ENCODE measurements at regions not wholly inside any gene's neighbourhood (a gene's known extent, or its start where the extent isn't known, plus 50 kb on each side); places are given as distances from the start of the nearest gene placed in this dataset.

GRCh38 chr12:124420996-124421674 lies 126.2 kb downstream of the RFLNA start:
- Histone ChIP-seq H4K20me1 (ENCODE audit: insufficient read depth) (no peaks in the 10 kb centered on the region), H3K27ac (no peak overlapping the region), H2AFZ (no peak overlapping the region), H3K9ac (no peak overlapping the region; the same call in 1 of the 2 replicates), H3K27me3 (replicated peaks; ENCODE audit: insufficient read depth) (no peaks in the 10 kb centered on the region), H3K9me2 (ENCODE audit: insufficient read depth) (no peaks in the 10 kb centered on the region), H3K79me2 (ENCODE audit: insufficient read depth) (peaks cover 55% of the 10 kb centered on the region), H3K36me3 (ENCODE audit: low read depth) (peaks cover 19% of the 10 kb centered on the region), H3K4me1 (ENCODE audit: insufficient read depth) (peaks cover 20% of the 10 kb centered on the region), H3K4me3 (no peak overlapping the region), H3K4me2 (ENCODE audit: unreplicated experiment) (no peak overlapping the region), H3K9me3 (ENCODE audit: low read depth) (no peaks in the 10 kb centered on the region), H3F3A (ENCODE audit: insufficient read depth) (0 out of 2 replicates have a peak, but pooled peaks cover 9% of the 10 kb centered on the region)
- TF ChIP-seq EZH2phosphoT487 (IDR thresholded peaks at IDR 0.05; ENCODE audit: insufficient read depth, low read depth) (no peak), EZH2 (IDR thresholded peaks at IDR 0.05; ENCODE audit: insufficient read depth, poor library complexity, severe bottlenecking) (no peak)
- in situ Hi-C loops (cut with MboI) = no loop called here
- WGBS, 2 experiments (ENCODE audit: low coverage in 1 of 2, low lambda C conversion rate in 2 of 2, missing lambda C conversion rate in 2 of 2) = 83 to 85% methylated on average over 20 of the region's 20 CpGs
- no peak for DNase-seq

GRCh38 chr12:124420041-124420995 lies 125.4 kb downstream of the RFLNA start:
- peaks cover 63% of the 10 kb centered on the region for H3K79me2 ChIP-seq (ENCODE audit: insufficient read depth)
- no peaks in the 10 kb centered on the region for H3K27me3 ChIP-seq (replicated peaks; ENCODE audit: insufficient read depth)
- no peaks in the 10 kb centered on the region for H4K20me1 ChIP-seq (ENCODE audit: insufficient read depth)
- 94 to 97% methylated on average over 28 of the region's 28 CpGs for WGBS, 2 experiments (ENCODE audit: low coverage in 1 of 2, low lambda C conversion rate in 2 of 2, missing lambda C conversion rate in 2 of 2)
- no peak overlapping the region for H3K9ac ChIP-seq
- 0 out of 2 replicates have a peak, but pooled peaks cover 9% of the 10 kb centered on the region for H3F3A ChIP-seq (ENCODE audit: insufficient read depth)
- no peak for TF ChIP-seq EZH2 (IDR thresholded peaks at IDR 0.05; ENCODE audit: insufficient read depth, poor library complexity, severe bottlenecking)
- TF ChIP-seq EZH2phosphoT487 (IDR thresholded peaks at IDR 0.05; ENCODE audit: insufficient read depth, low read depth) = no peak
- no peak overlapping the region for H3K4me2 ChIP-seq (ENCODE audit: unreplicated experiment)
- no peak for DNase-seq
- in situ Hi-C loops (cut with MboI) = no loop called here
- H3K27ac ChIP-seq = no peak overlapping the region
- peaks cover 20% of the 10 kb centered on the region for H3K4me1 ChIP-seq (ENCODE audit: insufficient read depth)
- no peaks in the 10 kb centered on the region for H3K9me2 ChIP-seq (ENCODE audit: insufficient read depth)
- peaks cover 19% of the 10 kb centered on the region for H3K36me3 ChIP-seq (ENCODE audit: low read depth)
- no peaks in the 10 kb centered on the region for H3K9me3 ChIP-seq (ENCODE audit: low read depth)
- no peak overlapping the region for H3K4me3 ChIP-seq
- no peak overlapping the region for H2AFZ ChIP-seq

GRCh38 chr12:124419292-124420040 lies 124.6 kb downstream of the RFLNA start:
- peaks cover 71% of the 10 kb centered on the region for H3K79me2 ChIP-seq (ENCODE audit: insufficient read depth)
- 0 out of 2 replicates have a peak, but pooled peaks cover 9% of the 10 kb centered on the region for H3F3A ChIP-seq (ENCODE audit: insufficient read depth)
- no peak for DNase-seq
- WGBS, 2 experiments (ENCODE audit: low coverage in 1 of 2, low lambda C conversion rate in 2 of 2, missing lambda C conversion rate in 2 of 2) = 98 to 99% methylated on average over 21 of the region's 21 CpGs
- H4K20me1 ChIP-seq (ENCODE audit: insufficient read depth) = no peaks in the 10 kb centered on the region
- H3K27me3 ChIP-seq (replicated peaks; ENCODE audit: insufficient read depth) = no peaks in the 10 kb centered on the region
- H2AFZ ChIP-seq = no peak overlapping the region
- H3K4me2 ChIP-seq (ENCODE audit: unreplicated experiment) = no peak overlapping the region
- H3K36me3 ChIP-seq (ENCODE audit: low read depth) = peaks cover 19% of the 10 kb centered on the region
- H3K9me3 ChIP-seq (ENCODE audit: low read depth) = no peaks in the 10 kb centered on the region
- no peaks in the 10 kb centered on the region for H3K9me2 ChIP-seq (ENCODE audit: insufficient read depth)
- no peak for TF ChIP-seq EZH2 (IDR thresholded peaks at IDR 0.05; ENCODE audit: insufficient read depth, poor library complexity, severe bottlenecking)
- TF ChIP-seq EZH2phosphoT487 (IDR thresholded peaks at IDR 0.05; ENCODE audit: insufficient read depth, low read depth) = no peak
- H3K4me3 ChIP-seq = no peak overlapping the region
- peaks cover 20% of the 10 kb centered on the region for H3K4me1 ChIP-seq (ENCODE audit: insufficient read depth)
- H3K27ac ChIP-seq = no peak overlapping the region
- H3K9ac ChIP-seq = no peak overlapping the region
- in situ Hi-C loops (cut with MboI) = no loop called here

GRCh38 chr12:124418791-124419190 lies 123.9 kb downstream of the RFLNA start:
- H3K4me1 ChIP-seq (ENCODE audit: insufficient read depth) = peaks cover 17% of the 10 kb centered on the region
- H4K20me1 ChIP-seq (ENCODE audit: insufficient read depth) = no peaks in the 10 kb centered on the region
- no peak overlapping the region for H3K9ac ChIP-seq
- H3K4me2 ChIP-seq (ENCODE audit: unreplicated experiment) = no peak overlapping the region
- WGBS, 2 experiments (ENCODE audit: low coverage in 1 of 2, low lambda C conversion rate in 2 of 2, missing lambda C conversion rate in 2 of 2) = 89 to 90% methylated on average over 15 of the region's 15 CpGs
- in situ Hi-C loops (cut with MboI) = no loop called here
- H3K27ac ChIP-seq = no peak overlapping the region
- no peak overlapping the region for H2AFZ ChIP-seq
- H3K9me3 ChIP-seq (ENCODE audit: low read depth) = no peaks in the 10 kb centered on the region
- no peaks in the 10 kb centered on the region for H3K9me2 ChIP-seq (ENCODE audit: insufficient read depth)
- H3K36me3 ChIP-seq (ENCODE audit: low read depth) = peaks cover 19% of the 10 kb centered on the region
- H3F3A ChIP-seq (ENCODE audit: insufficient read depth) = 0 out of 2 replicates have a peak, but pooled peaks cover 4% of the 10 kb centered on the region
- TF ChIP-seq EZH2 (IDR thresholded peaks at IDR 0.05; ENCODE audit: insufficient read depth, poor library complexity, severe bottlenecking) = no peak
- TF ChIP-seq EZH2phosphoT487 (IDR thresholded peaks at IDR 0.05; ENCODE audit: insufficient read depth, low read depth) = no peak
- DNase-seq = no peak
- no peaks in the 10 kb centered on the region for H3K27me3 ChIP-seq (replicated peaks; ENCODE audit: insufficient read depth)
- peaks cover 78% of the 10 kb centered on the region for H3K79me2 ChIP-seq (ENCODE audit: insufficient read depth)
- H3K4me3 ChIP-seq = no peak overlapping the region

Data from GM23248 (cell line).